DMS 273 (cell line): ENCODE measurements at regions not wholly inside any gene's neighbourhood (a gene's known extent, or its start where the extent isn't known, plus 50 kb on each side); places are given as distances from the start of the nearest gene placed in this dataset.

Source experiments
- DNase-seq: peaks from one replicate; lab custom pipeline; 2025; ENCODE audit not compliant: unreplicated experiment; lab: John Stamatoyannopoulos, UW

DNA sequence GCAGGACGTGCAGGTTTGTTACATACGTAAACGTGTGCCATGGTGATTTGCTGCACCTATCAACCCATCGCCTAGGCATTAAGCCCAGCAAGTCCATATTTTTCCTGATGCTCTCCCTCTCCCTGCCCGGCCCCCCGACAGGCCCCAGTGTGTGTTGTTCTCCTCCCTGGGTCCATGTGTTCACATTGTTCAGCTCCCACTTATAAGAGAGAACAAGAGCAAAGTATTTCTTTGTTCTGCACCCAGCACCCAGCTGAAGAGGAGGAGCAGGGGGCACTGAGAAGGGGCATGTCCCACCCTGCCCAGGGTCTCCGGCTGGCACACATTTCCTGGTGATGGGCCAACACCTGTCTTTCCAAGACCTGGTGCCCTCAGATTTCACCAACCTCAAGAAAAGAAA, 251.1 kb upstream of the ARID1B start:
- no peak for DNase-seq

DNA sequence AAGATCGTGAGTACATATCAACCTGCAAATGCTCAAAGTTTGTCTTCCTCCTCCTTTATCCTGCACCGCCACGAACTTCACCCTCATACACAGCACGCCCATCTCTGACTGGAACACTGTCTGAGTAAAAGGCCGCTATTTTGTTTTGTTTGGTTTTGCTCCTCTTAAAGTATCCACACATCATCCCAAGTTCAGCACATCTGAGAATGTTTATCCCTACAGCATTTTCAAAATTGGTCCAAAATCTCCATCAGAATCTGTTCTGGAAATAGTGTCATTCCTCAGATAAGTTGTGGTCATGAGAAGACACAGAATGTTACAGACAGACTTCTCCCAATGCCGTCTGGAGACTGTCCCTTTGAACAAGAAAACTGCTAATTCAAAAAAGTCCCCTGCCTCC, 251.6 kb upstream of the ARID1B start:
- no peak for DNase-seq

DNA sequence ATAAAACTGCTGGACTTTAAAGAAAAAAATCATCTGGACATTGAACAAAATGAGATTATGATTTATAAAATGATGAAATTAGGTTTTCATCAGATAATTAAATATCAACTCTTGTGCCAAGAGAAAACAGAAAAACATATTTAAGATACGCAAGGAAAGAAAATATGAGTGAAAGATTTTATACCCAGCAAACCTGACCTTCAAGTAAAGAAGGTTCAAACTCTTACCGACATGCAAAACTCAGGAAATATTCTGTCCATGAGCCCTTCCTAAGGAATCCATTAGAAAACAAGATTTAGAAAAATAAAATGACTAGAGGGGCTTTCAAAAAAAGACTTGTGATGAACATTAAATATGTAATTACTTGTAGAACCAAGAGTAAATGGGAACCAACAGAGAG, 257.2 kb upstream of the ARID1B start:
- DNase-seq: no peak

DNA sequence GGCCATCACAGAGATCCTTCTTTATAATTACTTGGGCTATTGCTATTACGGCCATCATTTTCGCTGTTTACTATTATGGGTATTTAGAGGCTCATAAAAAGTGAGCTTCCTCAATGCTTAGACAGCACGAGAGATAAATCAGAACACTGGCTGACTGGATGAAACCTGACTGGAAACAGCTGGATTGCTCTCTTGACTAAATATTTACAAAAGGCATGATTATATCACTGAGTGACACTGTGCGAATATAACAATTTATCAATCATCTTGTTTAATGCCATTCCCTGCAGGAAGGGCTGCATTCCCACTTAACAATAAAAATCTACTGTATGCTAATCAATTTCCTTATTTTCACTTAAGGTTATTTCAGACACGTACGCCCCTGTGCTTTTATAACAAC, 260.1 kb upstream of the ARID1B start:
- no peak for DNase-seq

DNA sequence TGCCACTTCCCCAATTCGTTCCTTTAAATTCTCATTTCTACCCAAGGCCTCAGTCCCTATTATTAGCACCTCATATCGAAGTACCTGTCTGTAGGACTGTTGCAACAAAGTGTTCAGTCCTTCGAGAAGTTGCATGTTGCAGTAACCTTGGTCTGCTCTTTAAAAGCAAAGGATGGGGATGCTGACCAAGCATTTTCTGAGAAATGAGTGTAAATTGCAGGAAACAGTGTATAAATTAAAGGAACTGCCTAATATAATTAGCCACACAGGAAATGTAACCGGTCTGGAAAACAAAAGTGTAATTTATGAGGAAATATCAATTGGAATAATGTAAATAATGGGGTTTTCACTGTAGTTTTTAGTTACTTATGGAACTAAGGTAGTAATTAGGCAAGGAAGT, 261.9 kb upstream of the ARID1B start:
- no peak for DNase-seq

DNA sequence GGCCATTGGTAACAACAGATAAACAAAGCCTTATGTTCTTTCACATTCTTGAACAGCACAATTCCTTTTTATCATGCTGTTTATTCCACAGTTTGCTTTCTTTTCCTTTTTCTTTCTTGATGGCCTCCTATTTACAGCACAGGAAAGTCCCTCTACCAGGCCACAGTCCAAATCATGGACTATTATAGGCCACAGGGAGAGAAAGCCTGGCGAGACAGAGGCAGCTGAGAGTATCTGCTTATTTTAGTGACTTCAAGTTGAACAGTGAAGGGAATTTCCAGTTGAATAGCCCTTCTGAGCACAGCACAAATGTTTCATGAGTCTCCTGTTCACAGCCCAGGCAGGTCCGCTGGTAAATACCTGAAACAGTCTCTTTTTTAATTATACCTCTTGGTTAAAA, 263.7 kb upstream of the ARID1B start:
- DNase-seq: no peak

DNA sequence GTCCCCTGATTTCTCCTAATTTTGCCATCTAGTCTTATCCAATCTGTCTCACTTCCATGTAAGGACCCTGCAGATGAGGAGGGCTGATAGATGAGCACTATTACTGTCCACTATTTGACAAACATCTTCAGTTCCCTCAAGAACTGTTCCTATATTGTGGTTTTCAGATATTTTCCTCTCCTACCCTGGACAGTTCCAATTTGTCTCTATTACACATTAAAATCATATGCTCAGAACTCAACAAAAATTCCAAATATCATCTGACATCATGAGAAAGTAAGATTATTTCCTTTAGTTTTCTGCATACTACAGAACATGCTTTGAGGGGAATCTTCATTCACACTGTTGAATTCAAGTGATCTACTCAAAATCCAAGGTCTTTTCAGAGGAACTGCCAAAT, 265.6 kb upstream of the ARID1B start:
- DNase-seq: no peak

DNA sequence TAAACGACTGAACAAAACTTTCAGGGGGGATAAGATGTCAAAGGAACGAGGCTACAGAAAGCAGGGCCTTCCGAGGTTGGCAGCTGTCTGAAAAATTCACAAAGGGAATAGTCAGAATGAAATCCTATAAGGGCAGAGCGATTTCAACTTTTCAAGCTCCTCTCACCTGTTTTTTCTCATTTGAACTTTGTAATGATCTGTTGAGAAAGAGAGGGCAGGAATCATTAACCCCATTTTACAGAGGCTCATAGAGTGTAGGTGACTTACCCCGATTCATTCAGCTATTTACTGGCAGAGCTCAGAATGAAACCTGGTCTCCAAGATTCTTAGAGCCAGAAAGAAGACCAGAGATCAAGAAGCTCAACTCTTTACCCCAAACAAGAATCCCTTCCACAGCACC, 266.1 kb upstream of the ARID1B start:
- no peak for DNase-seq

DNA sequence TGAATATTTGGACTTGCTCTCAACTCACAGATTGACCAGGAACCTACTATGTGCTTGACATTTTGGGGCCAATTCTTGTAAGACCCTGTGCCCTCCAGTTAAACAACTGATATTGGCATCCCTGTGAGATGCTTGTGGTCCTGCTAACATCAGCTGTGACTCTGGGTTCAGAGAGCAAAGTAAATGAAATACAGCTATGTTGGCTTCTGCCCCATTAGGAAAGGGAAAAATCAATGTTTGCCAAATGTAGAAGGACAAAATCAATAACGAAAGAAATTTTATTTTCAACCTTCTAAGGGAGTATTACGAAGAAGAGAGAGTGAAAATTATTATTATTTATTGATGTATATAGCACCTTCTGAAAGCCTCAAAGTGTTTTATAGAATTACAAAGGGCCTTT, 266.9 kb upstream of the ARID1B start:
- DNase-seq: no peak

DNA sequence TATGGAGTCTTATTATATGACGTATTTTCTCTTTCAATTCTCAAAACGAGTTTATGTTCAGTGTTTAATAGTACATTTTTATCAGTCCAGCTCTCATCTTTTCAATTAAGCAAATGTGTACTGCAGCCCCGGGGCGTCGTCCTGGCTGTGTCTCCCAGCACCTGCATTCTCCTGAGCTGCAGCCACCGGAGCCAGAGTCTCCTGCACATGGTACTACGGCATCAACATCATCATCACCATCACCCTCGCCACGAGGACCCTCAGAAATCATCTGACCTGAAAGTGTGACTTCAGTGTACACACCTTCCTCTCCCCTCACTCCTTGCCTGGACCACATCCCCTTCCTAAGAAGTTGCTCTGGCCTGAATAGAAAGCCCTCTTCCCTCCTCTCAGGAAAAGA, 267.7 kb upstream of the ARID1B start:
- DNase-seq: no peak

DNA sequence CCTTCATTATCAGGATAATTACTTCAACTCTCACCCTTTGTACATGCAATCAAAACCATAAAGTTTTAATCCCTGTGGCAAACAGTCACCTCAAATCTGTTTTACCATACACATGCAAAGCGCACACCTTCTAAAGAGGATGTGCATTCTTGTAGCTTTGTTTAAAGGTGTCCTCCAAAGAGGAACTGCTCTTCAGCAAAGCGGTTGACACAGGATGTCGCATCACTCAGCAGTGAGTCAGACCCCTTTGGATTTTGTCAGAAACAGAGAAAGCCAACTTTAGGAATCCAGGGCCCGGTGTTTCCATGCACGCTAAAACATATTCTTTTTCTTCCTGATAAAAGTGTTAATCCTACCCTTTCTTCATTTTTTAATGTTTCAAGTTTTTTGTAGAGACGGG, 268.3 kb upstream of the ARID1B start:
- DNase-seq: no peak

DNA sequence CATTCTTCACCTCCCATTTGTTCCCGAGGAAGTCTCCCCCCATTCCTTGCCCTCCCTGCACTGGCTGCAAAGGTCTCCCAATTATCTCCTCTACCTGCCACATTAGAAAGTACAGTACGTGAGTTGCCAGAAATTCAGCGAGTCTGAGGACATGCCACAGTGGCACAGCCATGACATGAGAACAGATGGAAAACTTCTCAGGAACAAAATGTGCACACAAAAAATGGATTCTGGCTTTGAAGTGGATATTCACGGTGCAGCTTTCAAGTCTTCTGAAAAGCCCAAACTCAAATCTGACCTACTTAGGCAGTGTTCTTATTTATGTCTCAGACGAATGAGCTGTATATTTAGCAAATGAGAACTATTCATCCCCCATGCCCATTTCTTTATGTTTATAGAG, 269.1 kb upstream of the ARID1B start:
- DNase-seq: no peak

DNA sequence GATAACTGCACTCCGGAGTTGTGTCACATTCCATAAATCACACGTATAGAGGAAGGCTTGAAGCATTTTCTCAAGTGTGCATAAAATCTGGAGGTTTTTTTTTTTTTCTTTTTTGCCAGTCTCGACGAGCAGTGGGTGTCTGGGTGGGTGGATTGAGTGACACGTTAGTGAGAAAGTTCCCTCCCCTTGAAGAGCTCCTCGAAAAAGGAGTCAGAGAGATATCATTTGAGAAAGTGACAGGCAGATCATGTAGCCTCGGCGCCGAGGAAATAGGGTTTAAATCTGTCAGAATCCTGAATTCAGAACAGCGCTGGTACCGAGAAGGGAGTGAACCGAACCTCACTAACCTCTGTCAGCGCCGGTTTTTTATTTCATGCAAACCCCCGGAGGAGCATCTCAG, 269.5 kb upstream of the ARID1B start:
- no peak for DNase-seq

DNA sequence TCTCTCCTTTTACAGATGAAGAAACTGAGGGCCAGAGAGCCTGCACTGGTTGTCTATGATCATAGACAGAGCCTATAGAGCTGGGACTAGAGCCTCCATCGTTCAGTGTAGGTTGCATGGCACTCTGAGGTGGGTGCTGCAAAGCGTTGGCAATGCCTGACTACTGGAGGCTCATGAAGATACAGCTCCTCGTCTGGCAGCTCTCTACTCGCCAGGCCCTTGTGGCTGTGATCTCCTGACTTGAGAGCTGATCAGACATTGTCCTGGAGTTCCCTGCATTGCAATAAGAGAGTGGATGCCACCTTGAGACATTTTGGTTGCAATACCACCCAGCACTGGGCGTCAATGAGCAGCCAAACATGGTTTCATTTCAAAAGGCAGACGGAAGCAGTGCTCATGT, 270.1 kb upstream of the ARID1B start:
- DNase-seq: no peak

DNA sequence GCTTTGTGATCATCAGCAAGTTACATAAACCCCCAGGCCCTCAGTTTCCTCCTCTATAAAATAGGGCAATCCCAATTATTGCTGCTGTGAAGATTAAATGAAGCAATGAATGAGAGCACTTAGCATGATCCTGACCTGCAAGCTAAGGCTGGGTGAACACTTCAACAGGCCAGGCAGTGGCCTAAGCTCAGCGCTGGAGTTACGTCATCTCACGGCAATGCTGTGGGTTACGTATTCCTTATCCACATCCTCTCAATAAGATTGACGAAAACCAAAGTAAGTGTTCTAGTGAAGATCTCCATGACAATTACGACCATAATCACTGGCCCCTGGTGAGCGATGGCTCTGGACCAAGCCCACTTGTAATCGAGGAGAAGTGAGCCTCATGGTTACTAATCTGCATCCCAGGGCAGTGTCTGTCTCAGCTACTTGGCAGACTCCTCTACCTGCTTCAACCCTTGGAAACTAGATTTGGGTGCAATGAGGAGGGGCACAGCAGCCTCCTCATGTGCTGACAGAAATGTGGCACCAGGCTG, 274.1 kb upstream of the ARID1B start:
- DNase-seq: no peak

DNA sequence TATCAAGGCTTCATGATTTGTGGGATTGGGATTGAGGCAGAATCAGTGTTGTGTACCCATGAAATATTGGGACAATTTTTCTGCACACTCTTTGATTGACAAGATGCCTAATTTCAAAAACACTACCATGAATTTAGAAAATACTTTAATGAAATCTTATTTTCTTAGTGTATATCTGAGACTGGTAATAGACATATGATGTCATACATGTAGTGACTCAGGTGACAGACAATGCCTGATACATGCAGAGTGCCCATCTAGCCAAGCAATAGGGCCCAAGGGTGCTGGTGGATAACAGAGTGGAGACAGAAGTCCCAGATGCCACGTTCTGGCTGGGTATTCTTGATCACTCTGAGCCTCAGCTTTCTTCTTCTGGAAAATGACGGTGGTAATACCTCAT, 279.6 kb upstream of the ARID1B start:
- no peak for DNase-seq

DNA sequence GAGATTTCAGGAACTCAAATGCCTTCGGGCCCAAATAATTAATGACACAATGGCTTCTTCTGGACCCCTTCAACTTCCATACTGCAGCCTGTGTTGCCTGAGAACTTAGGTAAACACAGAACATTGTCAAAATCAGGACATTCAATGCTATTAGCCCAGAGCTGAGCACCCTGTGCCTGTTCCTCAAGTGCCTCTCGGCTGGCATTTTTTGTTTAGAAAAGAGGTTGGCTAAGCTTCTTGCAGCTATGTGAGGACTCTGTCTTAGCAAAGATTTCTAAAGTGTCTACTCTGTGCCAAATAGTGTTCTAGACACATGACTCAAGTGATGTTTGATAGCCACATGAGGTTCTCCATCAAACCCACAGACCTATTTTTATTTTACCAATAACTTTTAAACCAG, 289.3 kb upstream of the ARID1B start:
- no peak for DNase-seq

DNA sequence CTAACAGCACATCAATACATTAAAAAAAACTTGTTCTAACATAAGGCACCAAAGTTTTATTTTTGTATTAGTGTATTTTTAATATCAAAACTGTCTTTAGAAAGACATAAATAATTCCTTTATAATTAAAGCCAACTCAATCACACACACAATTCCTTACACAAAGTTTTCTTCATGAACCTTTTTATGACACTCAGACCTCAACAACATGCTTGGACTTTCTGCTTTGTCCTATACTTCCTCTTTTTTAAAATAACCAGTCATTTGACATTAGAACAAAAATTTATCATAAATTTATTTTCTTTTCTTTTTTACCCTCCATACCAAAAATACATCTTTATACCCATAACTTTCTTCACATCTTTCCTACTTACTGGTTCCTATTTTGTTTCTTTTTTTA, 292.0 kb upstream of the ARID1B start:
- DNase-seq: no peak

DNA sequence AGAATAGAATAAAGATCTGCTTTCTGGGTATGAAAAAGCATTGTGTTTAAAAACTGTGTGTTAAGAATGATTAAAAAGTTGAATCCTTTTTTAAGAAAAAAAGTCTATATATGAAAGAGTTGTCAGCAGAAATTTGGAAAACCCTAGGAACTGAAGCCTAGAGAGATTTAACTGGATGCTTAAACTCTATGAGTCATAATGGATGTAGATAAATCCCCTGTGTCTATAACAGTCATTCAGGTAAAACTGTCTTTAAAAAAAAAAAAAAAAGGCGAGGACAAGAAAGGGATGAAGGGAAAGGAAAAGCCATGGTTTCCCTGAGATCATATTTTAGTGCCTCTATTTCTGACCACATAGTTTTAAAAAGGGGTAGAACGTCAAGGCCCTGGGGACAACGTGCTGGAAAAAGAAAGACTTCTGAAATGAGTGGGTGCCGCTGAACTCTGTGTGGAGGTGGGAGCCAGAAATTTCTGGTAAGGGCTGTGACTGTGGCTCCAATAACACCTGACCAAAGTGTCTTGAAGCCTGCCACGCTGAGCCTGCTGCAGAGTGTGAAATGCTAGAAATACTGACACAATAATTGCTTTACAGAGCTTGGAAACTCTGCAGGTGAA, 302.6 kb upstream of the ARID1B start:
- no peak for DNase-seq

DNA sequence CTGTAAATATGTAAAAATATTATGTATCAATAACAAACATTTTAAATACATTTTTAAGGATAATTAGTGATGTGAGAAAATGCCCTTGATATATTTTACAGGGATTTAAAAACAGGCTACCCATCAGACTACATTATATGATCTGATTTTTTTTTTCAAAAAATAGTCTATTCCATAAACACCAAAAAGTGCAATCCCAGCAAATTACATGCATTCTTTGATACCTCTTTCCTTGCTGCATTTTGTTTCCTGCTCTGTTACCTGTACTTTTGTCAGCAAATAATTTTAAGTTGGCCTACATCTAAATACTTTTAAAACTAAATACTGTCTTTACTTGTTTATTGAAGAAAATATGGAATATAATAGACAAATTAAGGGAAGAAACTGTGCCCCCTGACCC, 306.2 kb upstream of the ARID1B start:
- DNase-seq: no peak

DNA sequence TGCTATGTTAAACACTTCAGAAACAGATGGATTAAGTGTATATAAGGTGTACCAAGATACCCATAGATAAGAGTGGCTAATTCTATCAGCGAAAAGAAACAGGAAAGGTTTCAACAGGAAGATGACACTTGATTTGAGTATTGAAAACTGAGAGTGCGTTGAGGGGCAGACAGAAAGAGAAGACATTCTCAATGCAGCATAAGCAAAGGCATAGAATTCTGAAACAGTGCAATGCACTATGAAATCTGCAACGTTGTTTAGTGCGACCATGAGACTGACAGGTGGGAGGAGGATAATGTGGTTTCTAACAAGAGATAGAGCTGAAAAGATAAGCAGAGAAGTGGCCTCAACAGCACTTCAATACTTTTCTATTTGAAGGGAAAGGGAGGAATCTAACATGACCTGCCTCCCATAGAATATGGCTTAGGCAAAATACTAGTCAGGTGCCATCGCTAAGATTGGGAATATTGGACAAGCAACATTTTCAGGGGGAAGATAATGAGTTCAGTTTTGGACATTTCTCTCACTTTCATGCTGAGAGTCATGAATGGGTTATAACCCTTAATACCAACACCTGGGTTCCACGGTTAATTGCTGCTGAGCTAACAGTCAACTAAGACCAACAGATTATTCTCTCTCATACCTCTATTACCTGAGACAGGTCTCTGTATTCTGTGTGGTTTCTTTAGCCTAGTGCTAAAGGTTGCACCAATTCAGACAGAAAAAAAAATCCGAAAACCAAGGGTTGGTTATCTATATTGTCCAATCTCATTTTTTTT, 312.9 kb upstream of the ARID1B start:
- DNase-seq: no peak

DNA sequence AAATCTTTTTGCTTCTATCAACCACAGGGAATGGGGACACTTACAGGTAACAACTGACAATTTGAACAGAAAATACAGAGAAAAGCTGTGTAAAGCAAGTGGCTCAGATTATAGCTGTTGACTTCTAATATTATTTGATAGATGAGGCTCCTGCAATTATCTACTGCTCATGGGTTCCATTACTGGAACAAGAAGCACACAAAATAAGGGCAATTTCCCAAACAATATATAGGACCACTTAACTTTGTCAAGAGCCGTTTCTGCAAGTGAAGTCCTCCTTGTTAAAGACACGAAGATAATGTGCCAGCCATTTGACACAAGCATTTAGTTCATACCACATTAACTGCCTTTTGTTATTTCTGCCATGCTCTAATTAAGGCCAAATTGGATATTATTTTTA, 315.5 kb upstream of the ARID1B start:
- no peak for DNase-seq

DNA sequence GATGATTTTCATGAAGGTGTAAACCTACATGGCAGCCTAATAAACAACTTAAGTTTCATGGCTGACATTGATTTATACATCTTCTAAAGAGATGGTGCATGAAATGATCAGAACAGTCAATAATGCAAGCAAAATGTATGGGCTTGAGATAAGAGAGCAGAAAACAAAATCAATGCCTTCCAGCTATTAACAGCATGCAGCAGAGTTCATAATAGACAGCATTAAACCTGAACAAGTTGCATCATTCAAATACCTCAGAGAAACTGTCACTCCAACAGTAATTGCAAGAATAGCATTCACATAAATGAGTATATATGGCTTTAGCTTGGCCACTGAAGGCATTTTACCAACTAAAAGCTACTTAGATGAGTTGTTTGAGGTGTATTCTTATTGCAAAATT, 319.6 kb upstream of the ARID1B start:
- DNase-seq: no peak
